Hepatocyte (in vitro differentiated cells): ENCODE measurements at regions not wholly inside any gene's neighbourhood (a gene's known extent, or its start where the extent isn't known, plus 50 kb on each side); places are given as distances from the start of the nearest gene placed in this dataset.
"Not testable (repeated sequence)": the region's sequence is repeated elsewhere in the genome, so short reads cannot be mapped to it uniquely, and the experiment has no call there.

Experiments used
- DNase-seq: peaks from one replicate; pipeline ENCODE4 v3.0.0-alpha.2; 2016; ENCODE audit warnings: low spot score
- H2AFZ ChIP-seq: fragments of 200-600 bp; sonication (generic); 2 replicates; pipeline ENCODE4 v1.6.0; 2016; ENCODE audit warnings: antibody characterized with exemption, mild to moderate bottlenecking
- H3K27ac ChIP-seq: fragments of 200-600 bp; sonication (generic); 2 replicates; pipeline ENCODE4 v1.5.1; 2016; ENCODE audit warnings: mild to moderate bottlenecking
- H3K27me3 ChIP-seq: fragments of 200-600 bp; sonication (generic); 2 replicates; pipeline ENCODE4 v1.6.1; 2016
- H3K36me3 ChIP-seq: fragments of 200-600 bp; sonication (generic); replicated peaks from 2 replicates; pipeline ENCODE4 v1.5.1; 2016; ENCODE audit warnings: low read depth; ENCODE audit not compliant: insufficient read depth
- H3K4me1 ChIP-seq: fragments of 200-600 bp; sonication (generic); 2 replicates; pipeline ENCODE4 v1.5.1; 2016; ENCODE audit warnings: mild to moderate bottlenecking, moderate library complexity; ENCODE audit not compliant: insufficient read depth
- H3K4me2 ChIP-seq: fragments of 200-600 bp; sonication (generic); 2 replicates; pipeline ENCODE4 v1.6.0; 2016
- H3K4me3 ChIP-seq: fragments of 200-600 bp; sonication (generic); 2 replicates; pipeline ENCODE4 v1.5.1; 2016; ENCODE audit warnings: mild to moderate bottlenecking
- H3K79me2 ChIP-seq: fragments of 200-600 bp; sonication (generic); 2 replicates; pipeline ENCODE4 v1.6.0; 2017; ENCODE audit warnings: mild to moderate bottlenecking
- H3K9me2 ChIP-seq: fragments of 200-600 bp; sonication (generic); replicated peaks from 2 replicates; pipeline ENCODE4 v1.6.0; 2017; ENCODE audit warnings: mild to moderate bottlenecking; ENCODE audit not compliant: insufficient read depth
- H3K9me3 ChIP-seq: fragments of 200-600 bp; sonication (generic); 2 replicates; pipeline ENCODE4 v1.5.1; 2016; ENCODE audit warnings: low read depth, mild to moderate bottlenecking
- H4K20me1 ChIP-seq: fragments of 200-600 bp; sonication (generic); 2 replicates; pipeline ENCODE4 v1.6.0; 2016; ENCODE audit warnings: mild to moderate bottlenecking; ENCODE audit not compliant: insufficient read depth, poor library complexity, severe bottlenecking
- CTCF ChIP-seq: fragments of 200-600 bp; sonication (generic); IDR thresholded peaks from 2 replicates; pipeline ENCODE4 v1.5.1; 2016; ENCODE audit warnings: antibody characterized with exemption, mild to moderate bottlenecking; ENCODE audit not compliant: poor library complexity
- EZH2 ChIP-seq: fragments of 200-600 bp; sonication (generic); IDR thresholded peaks from 2 replicates; pipeline ENCODE4 v1.6.1; 2016; ENCODE audit warnings: antibody characterized with exemption, mild to moderate bottlenecking, borderline replicate concordance
- EZH2phosphoT487 ChIP-seq: fragments of 200-600 bp; sonication (generic); IDR thresholded peaks from one replicate; pipeline ENCODE4 v1.6.1; 2018; ENCODE audit warnings: antibody characterized with exemption, mild to moderate bottlenecking, low read depth, moderate library complexity; ENCODE audit not compliant: unreplicated experiment, severe bottlenecking
- WGBS: methylation state at CpG from one replicate; pipeline ENCODE4 v1.1.6; 2016; ENCODE audit warnings: low lambda C conversion rate; ENCODE audit errors: missing lambda C conversion rate; 5-methylcytosine and 5-hydroxymethylcytosine counted together

DNA sequence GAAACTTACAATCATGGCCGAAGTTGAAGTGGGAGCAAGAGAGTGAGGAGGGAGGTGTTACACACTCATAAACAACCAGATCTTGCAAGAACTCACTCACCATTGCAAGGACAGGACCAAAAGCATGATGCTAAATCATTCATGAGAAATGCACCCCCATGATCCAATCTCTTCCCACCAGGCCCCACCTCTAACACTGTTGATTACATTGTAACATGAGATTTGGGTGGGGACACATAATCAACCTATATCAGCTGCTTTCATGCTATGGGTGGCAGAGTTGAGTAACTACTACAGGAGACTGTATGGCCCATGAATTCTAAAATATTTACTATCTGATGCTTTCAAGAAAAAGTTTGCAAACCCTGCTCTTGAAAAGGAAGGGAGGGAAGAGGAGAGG, 155.1 kb downstream of the DEFB131A start:
- no peak for TF ChIP-seq EZH2phosphoT487
- TF ChIP-seq CTCF = no peak
- TF ChIP-seq EZH2 = no peak
- H3K4me3 ChIP-seq = no peak overlapping the region
- no peak overlapping the region for H3K27ac ChIP-seq
- no peaks in the 10 kb centered on the region for H4K20me1 ChIP-seq
- no peaks in the 10 kb centered on the region for H3K79me2 ChIP-seq
- DNase-seq = no peak
- no peak overlapping the region for H2AFZ ChIP-seq
- WGBS = 90% methylated on average over 1 of the region's 1 CpG
- no peak overlapping the region for H3K4me2 ChIP-seq
- peaks cover 8% of the 10 kb centered on the region for H3K4me1 ChIP-seq
- no peaks in the 10 kb centered on the region for H3K27me3 ChIP-seq
- H3K36me3 ChIP-seq = no peaks in the 10 kb centered on the region
- H3K9me3 ChIP-seq = no peaks in the 10 kb centered on the region
- no peaks in the 10 kb centered on the region for H3K9me2 ChIP-seq

DNA sequence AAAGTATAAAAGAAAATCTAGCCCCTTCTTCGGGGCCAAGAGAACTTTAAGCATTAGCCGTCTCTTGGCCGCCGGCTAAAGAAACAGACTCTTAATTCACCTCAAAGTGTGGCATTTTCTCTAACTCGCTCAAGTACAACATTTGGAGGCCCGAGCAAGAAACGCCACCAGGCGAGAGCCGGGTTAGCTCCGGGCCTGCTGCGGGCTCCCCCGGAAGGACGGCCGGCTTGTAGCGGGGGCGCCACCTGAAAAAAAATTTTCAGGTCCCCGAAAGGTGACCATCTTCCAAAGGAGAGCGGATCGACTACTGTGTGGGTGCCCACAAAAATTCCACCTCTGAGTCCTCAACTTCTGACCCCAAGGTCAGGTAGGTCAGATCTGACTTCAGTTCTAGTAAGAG, 156.0 kb downstream of the DEFB131A start:
- Histone ChIP-seq H3K4me3 (no peak overlapping the region), H2AFZ (no peak overlapping the region), H3K4me1 (peaks cover 11% of the 10 kb centered on the region), H3K4me2 (no peak overlapping the region), H3K9me3 (no peaks in the 10 kb centered on the region), H3K9me2 (no peaks in the 10 kb centered on the region), H3K27me3 (no peaks in the 10 kb centered on the region), H4K20me1 (no peaks in the 10 kb centered on the region), H3K79me2 (no peaks in the 10 kb centered on the region), H3K27ac (no peak overlapping the region), H3K36me3 (no peaks in the 10 kb centered on the region)
- TF ChIP-seq EZH2 = no peak
- no peak for TF ChIP-seq CTCF
- no peak for TF ChIP-seq EZH2phosphoT487
- WGBS = 78% methylated on average over 19 of the region's 19 CpGs
- no peak for DNase-seq

DNA sequence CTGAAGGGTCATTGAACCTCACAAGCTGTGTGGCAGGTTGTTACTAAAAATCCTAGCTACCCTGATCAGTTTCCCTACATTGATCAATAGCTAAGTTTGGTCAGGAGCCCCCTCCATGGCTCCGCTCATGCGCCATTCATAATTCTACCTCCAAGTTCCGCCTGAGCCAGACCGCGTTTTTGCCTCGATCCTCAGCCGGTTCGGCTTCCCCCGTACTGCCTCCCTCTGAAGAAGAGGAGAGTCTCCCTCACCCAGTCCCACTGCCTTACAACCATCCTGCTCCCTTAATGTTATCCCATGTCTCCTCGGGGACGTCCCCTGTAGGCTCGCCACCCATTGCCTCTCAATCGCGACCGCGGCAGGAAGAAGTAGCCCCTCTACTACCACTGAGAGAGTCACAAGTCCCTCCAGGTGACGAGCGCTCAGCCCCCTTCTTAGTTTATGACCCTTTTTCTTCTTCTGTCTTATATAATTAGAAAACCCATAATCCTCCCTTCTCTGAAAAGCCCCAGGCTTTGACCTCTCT, 158.2 kb downstream of the DEFB131A start:
- H3K4me3 ChIP-seq = no peak overlapping the region
- no peaks in the 10 kb centered on the region for H3K36me3 ChIP-seq
- no peak for TF ChIP-seq EZH2
- no peak for TF ChIP-seq CTCF
- no peak for TF ChIP-seq EZH2phosphoT487
- H3K4me2 ChIP-seq = no peak overlapping the region
- H3K9me3 ChIP-seq = no peaks in the 10 kb centered on the region
- H3K4me1 ChIP-seq = peaks cover 12% of the 10 kb centered on the region
- no peak overlapping the region for H2AFZ ChIP-seq
- no peaks in the 10 kb centered on the region for H4K20me1 ChIP-seq
- H3K79me2 ChIP-seq = no peaks in the 10 kb centered on the region
- 83% methylated on average over 18 of the region's 18 CpGs for WGBS
- no peak overlapping the region for H3K27ac ChIP-seq
- H3K9me2 ChIP-seq = no peaks in the 10 kb centered on the region
- DNase-seq = no peak
- H3K27me3 ChIP-seq = no peaks in the 10 kb centered on the region

DNA sequence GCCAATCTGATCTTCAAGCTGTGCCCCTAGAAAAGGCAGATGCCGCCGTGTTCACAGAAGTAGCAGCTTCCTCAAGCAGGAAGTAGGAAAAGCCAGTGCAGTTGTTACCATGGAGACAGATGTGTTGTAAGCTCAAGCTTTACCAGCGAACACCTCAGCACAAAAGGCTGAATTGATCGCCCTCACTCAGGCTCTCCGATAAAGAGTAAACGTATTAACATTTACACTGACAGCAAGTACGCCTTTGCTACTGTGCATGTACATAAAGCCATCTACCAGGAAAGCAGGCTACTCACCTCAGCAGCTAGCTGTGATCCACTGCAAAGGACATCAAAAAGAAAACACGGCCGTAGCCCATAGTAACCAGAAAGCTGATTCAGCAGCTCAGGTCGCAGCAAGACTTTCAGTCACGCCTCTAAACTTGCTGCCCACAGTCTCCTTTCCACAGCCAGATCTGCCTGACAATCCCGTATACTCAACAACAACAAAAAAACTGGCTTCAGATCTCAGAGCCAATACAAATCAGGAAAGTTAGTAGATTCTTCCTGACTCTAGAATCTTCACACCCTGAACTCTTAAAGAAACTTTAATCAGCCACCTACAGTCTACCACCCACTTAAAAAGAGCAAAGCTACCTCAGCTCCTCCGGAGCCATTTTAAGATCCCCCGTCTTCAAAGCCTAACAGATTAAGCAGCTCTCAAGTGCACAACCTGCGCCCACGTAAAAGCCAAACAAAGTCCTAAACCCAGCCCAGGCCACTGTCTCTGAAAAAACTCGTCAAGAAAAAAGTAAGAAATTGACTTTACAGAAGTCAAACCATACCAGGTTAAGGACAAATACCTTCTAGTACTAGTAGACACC, 160.0 kb downstream of the DEFB131A start:
- WGBS = 17% methylated on average over 17 of the region's 17 CpGs
- Histone ChIP-seq H3K4me3 (peak overlapping the region; percentile 26), H2AFZ (peak overlapping the region; percentile 16), H3K27ac (peak overlapping the region; percentile 91), H3K4me2 (peak overlapping the region; percentile 71), H3K4me1 (peaks cover 12% of the 10 kb centered on the region)
- peak; percentile 73 for DNase-seq
- not testable (repeated sequence) for H4K20me1 ChIP-seq, H3K9me2 ChIP-seq, H3K9me3 ChIP-seq, H3K36me3 ChIP-seq, H3K27me3 ChIP-seq, H3K79me2 ChIP-seq

- not testable (repeated sequence) for H3K36me3 ChIP-seq, H3K27me3 ChIP-seq, H3K9me2 ChIP-seq, H3K4me3 ChIP-seq, DNase-seq, H3K9me3 ChIP-seq, H4K20me1 ChIP-seq, H2AFZ ChIP-seq, H3K4me2 ChIP-seq, H3K79me2 ChIP-seq
- Histone ChIP-seq H3K27ac (peak overlapping the region; percentile 91), H3K4me1 (peaks cover 12% of the 10 kb centered on the region)
- WGBS = 58% methylated on average over 5 of the region's 5 CpGs
Measured at GRCh38 chr4:9604893-9605190, 160.6 kb downstream of the DEFB131A start.
